ENCODE measurements at regions not wholly inside any gene's neighbourhood (a gene's known extent, or its start where the extent isn't known, plus 50 kb on each side); places are given as distances from the start of the nearest gene placed in this dataset.
A peak's percentile ranks its signal among the peaks of the same experiment; 100 is the strongest.

DNA sequence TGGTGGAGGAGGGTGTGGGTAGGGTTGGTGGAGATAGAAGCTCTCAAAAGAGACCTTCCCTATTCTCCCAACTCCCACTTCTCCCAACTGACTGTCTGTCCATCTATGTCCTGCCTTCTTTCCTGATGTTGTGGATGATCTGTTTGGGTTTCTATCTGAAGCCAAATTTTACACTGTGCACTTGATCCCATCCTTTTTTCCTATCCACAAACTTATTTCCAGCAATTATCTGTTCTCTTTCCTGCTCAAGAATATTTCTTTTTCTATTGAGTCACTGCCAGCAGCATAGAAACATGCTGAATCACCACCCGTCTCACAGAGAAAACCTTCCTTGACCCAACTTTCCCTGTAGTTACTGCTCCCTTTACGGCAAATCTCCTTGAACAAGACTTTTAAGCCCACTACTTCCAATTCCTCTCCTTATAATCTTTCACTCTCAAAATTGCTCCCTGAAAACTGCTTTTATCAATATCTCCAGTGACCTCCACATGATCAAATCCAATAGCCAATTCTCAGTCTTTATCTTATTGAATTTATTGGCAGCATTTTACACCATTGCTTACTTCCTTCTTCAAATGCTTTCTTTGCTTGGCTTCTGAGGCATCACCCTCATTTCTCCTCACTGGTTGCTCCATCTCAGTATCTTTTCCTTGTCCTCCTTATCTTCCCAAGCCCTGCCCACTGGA, 141.2 kb upstream of the SLC7A14 start (continued):
- TF ChIP-seq HNRNPH1 (optimal IDR thresholded peaks at IDR 0.05; ENCODE audit: low read depth, low read length) (no peak), ZNF551 (CRISPR knock-in tag; IDR thresholded peaks at IDR 0.05) (no peak), ESRRB (CRISPR knock-in tag; IDR thresholded peaks at IDR 0.05; ENCODE audit: borderline replicate concordance) (no peak), ZNF316 (IDR thresholded peaks at IDR 0.05) (peak; percentile 99), PPARD (CRISPR knock-in tag; IDR thresholded peaks at IDR 0.05) (no peak), LARP7 (IDR thresholded peaks at IDR 0.05) (peak; percentile 49; the same call in 1 of the 2 replicates), ZNF644 (tag; IDR thresholded peaks at IDR 0.05; ENCODE audit: low read depth) (no peak; the same call in none of the 2 replicates), NELFE (IDR thresholded peaks at IDR 0.05; ENCODE audit: insufficient read depth, insufficient read length) (no peak), POLR2G (IDR thresholded peaks at IDR 0.05; ENCODE audit: low read depth, low read length) (no peak), YY1 (IDR thresholded peaks at IDR 0.05; ENCODE audit: borderline replicate concordance in 1 of 3, control insufficient read depth in 1 of 3, extremely low read depth in 1 of 3, insufficient read depth in 3 of 3, insufficient read length in 1 of 3, insufficient replicate concordance in 2 of 3, low read depth in 1 of 3, low read length in 2 of 3) (no peak), HOXB6 (CRISPR knock-in tag; IDR thresholded peaks at IDR 0.05; ENCODE audit: borderline replicate concordance) (no peak), FOSL1 (tag; conservative IDR thresholded peaks at IDR 0.05) (peak; percentile 77), POLR2AphosphoS2 (IDR thresholded peaks at IDR 0.05; ENCODE audit: low read length) (no peak), TAF1 (IDR thresholded peaks at IDR 0.05; ENCODE audit: control insufficient read depth, extremely low read depth, insufficient read depth, low read length, severe bottlenecking) (no peak), ZSCAN32 (CRISPR knock-in tag; IDR thresholded peaks at IDR 0.05) (no peak), YBX1 (IDR thresholded peaks at IDR 0.05) (no peak)
- TF ChIP-seq, protein P1, sequence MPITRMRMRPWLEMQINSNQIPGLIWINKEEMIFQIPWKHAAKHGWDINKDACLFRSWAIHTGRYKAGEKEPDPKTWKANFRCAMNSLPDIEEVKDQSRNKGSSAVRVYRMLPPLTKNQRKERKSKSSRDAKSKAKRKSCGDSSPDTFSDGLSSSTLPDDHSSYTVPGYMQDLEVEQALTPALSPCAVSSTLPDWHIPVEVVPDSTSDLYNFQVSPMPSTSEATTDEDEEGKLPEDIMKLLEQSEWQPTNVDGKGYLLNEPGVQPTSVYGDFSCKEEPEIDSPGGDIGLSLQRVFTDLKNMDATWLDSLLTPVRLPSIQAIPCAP (CRISPR knock-in tag; IDR thresholded peaks at IDR 0.05; ENCODE audit: borderline replicate concordance) = no peak
- TF ChIP-seq, protein P2, sequence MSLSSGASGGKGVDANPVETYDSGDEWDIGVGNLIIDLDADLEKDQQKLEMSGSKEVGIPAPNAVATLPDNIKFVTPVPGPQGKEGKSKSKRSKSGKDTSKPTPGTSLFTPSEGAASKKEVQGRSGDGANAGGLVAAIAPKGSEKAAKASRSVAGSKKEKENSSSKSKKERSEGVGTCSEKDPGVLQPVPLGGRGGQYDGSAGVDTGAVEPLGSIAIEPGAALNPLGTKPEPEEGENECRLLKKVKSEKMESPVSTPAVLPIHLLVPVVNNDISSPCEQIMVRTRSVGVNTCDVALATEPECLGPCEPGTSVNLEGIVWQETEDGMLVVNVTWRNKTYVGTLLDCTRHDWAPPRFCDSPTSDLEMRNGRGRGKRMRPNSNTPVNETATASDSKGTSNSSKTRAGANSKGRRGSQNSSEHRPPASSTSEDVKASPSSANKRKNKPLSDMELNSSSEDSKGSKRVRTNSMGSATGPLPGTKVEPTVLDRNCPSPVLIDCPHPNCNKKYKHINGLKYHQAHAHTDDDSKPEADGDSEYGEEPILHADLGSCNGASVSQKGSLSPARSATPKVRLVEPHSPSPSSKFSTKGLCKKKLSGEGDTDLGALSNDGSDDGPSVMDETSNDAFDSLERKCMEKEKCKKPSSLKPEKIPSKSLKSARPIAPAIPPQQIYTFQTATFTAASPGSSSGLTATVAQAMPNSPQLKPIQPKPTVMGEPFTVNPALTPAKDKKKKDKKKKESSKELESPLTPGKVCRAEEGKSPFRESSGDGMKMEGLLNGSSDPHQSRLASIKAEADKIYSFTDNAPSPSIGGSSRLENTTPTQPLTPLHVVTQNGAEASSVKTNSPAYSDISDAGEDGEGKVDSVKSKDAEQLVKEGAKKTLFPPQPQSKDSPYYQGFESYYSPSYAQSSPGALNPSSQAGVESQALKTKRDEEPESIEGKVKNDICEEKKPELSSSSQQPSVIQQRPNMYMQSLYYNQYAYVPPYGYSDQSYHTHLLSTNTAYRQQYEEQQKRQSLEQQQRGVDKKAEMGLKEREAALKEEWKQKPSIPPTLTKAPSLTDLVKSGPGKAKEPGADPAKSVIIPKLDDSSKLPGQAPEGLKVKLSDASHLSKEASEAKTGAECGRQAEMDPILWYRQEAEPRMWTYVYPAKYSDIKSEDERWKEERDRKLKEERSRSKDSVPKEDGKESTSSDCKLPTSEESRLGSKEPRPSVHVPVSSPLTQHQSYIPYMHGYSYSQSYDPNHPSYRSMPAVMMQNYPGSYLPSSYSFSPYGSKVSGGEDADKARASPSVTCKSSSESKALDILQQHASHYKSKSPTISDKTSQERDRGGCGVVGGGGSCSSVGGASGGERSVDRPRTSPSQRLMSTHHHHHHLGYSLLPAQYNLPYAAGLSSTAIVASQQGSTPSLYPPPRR (CRISPR knock-in tag; IDR thresholded peaks at IDR 0.05; ENCODE audit: borderline replicate concordance) = no peak
- TF ChIP-seq, protein P3, sequence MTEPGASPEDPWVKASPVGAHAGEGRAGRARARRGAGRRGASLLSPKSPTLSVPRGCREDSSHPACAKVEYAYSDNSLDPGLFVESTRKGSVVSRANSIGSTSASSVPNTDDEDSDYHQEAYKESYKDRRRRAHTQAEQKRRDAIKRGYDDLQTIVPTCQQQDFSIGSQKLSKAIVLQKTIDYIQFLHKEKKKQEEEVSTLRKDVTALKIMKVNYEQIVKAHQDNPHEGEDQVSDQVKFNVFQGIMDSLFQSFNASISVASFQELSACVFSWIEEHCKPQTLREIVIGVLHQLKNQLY (CRISPR knock-in tag; conservative IDR thresholded peaks at IDR 0.05) = no peak
- TF ChIP-seq, protein P4, sequence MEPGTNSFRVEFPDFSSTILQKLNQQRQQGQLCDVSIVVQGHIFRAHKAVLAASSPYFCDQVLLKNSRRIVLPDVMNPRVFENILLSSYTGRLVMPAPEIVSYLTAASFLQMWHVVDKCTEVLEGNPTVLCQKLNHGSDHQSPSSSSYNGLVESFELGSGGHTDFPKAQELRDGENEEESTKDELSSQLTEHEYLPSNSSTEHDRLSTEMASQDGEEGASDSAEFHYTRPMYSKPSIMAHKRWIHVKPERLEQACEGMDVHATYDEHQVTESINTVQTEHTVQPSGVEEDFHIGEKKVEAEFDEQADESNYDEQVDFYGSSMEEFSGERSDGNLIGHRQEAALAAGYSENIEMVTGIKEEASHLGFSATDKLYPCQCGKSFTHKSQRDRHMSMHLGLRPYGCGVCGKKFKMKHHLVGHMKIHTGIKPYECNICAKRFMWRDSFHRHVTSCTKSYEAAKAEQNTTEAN (CRISPR knock-in tag; IDR thresholded peaks at IDR 0.05) = no peak

Measured in K562 (cell line).